Upper lobe of left lung (tissue), 6 donors: ENCODE measurements at regions not wholly inside any gene's neighbourhood (a gene's known extent, or its start where the extent isn't known, plus 50 kb on each side); places are given as distances from the start of the nearest gene placed in this dataset.

Source experiments
- ATAC-seq, 2 donors: fragments of 200-7000 bp; cut with Tn5 transposase; one replicate each; pipeline ENCODE4 v1.9.1; 2022; ENCODE audit warnings: mild to moderate bottlenecking in 2 of 2, moderate library complexity in 2 of 2; ENCODE audit not compliant: low FRiP score in 2 of 2
- DNase-seq, 2 donors: peaks; one replicate each; pipeline ENCODE4 v3.0.0-alpha.2; 2019 to 2020
- H3K27ac ChIP-seq, 4 donors: fragments of 200-600 bp; sonication (generic); one replicate each; pipeline ENCODE4 v1.5.1; 2016 to 2019
- H3K27me3 ChIP-seq, 4 donors: fragments of 200-600 bp; sonication (generic); one replicate each; pipeline ENCODE4 v1.5.1; 2017 to 2019
- H3K36me3 ChIP-seq, 4 donors: fragments of 200-600 bp; sonication (generic); one replicate each; pipeline ENCODE4 v1.5.1; 2016 to 2019
- H3K4me1 ChIP-seq, 4 donors: fragments of 200-600 bp; sonication (generic); one replicate each; pipeline ENCODE4 v1.5.1; 2018 to 2019
- H3K4me3 ChIP-seq, 4 donors: fragments of 200-600 bp; sonication (generic); one replicate each; pipeline ENCODE4 v1.5.1; 2017 to 2019; ENCODE audit warnings: mild to moderate bottlenecking in 2 of 4, moderate library complexity in 1 of 4
- H3K9me3 ChIP-seq, 4 donors: fragments of 200-600 bp; sonication (generic); one replicate each; pipeline ENCODE4 v1.5.1; 2018 to 2019
- CTCF ChIP-seq, 6 experiments: fragments of 450-650 bp in 4 of 6; fragments of 200-600 bp in 2 of 6; sonication (generic) in 2 of 6; IDR thresholded peaks; one replicate each; pipeline ENCODE4 v1.5.1; 2016 to 2019; ENCODE audit warnings: antibody characterized with exemption in 6 of 6
- EP300 ChIP-seq, 4 donors: sonication (generic); formaldehyde crosslinking; IDR thresholded peaks; one replicate each; pipeline ENCODE4 v1.5.1; 2017; ENCODE audit warnings: antibody characterized with exemption in 4 of 4, control low read depth in 2 of 4
- POLR2A ChIP-seq, 4 donors: fragments of 450-650 bp; IDR thresholded peaks; one replicate each; pipeline ENCODE4 v1.5.1; 2016 to 2017; ENCODE audit warnings: antibody characterized with exemption in 4 of 4, mild to moderate bottlenecking in 2 of 4
- POLR2AphosphoS5 ChIP-seq, 2 donors: sonication (generic); formaldehyde crosslinking; IDR thresholded peaks; one replicate each; pipeline ENCODE4 v1.5.1; 2017; ENCODE audit warnings: antibody characterized with exemption in 2 of 2
- WGBS, 2 donors: methylation state at CpG; one replicate each; pipeline ENCODE4 v1.1.5; 2017 to 2018; 5-methylcytosine and 5-hydroxymethylcytosine counted together
- donor health status: DM: no; HTN: no; CAD: no; lungs with moderate emphysema.
- donor health status: DM: no; HTN: yes; CAD: no; lungs with severe emphysema.

- Histone ChIP-seq H3K4me3 (no peak overlapping the region), H3K4me1 (no peaks in the 10 kb centered on the region), H3K27ac (no peak overlapping the region), H3K27me3 (no peaks in the 10 kb centered on the region), H3K36me3 (no peaks in the 10 kb centered on the region), H3K9me3 (peaks cover 0 to 3% (median 0%) of the 10 kb centered on the region in 4 donors)
- ATAC-seq: no peak
- WGBS, 2 donors: 73 to 76% methylated on average over 1 of the region's 1 CpG
- TF ChIP-seq EP300 (IDR thresholded peaks at IDR 0.05) (no peak), POLR2A (IDR thresholded peaks at IDR 0.05) (no peak)
- DNase-seq: no peak
Measured at GRCh38 chr3:94968519-94968918, 905.7 kb downstream of the NSUN3 start.

GRCh38 chr3:94972066-94972465 is 909.2 kb downstream of the NSUN3 start:
- Histone ChIP-seq H3K27me3 (no peaks in the 10 kb centered on the region), H3K36me3 (no peaks in the 10 kb centered on the region), H3K9me3 (peaks cover 0 to 7% (median 2%) of the 10 kb centered on the region in 4 donors), H3K4me1 (no peaks in the 10 kb centered on the region), H3K4me3 (no peak overlapping the region), H3K27ac (no peak overlapping the region)
- no peak for ATAC-seq
- 73 to 100% methylated on average over 1 of the region's 1 CpG for WGBS, 2 donors
- TF ChIP-seq CTCF (IDR thresholded peaks at IDR 0.05): no peak
- TF ChIP-seq EP300 (IDR thresholded peaks at IDR 0.05): no peak
- no peak for TF ChIP-seq POLR2A (IDR thresholded peaks at IDR 0.05)
- TF ChIP-seq POLR2AphosphoS5 (IDR thresholded peaks at IDR 0.05): no peak
- no peak for DNase-seq

- peaks cover 0 to 12% (median 2%) of the 10 kb centered on the region in 4 donors for H3K9me3 ChIP-seq
- DNase-seq (peak in 1 of 2 donors; percentile 41), ATAC-seq (peak in 1 of 2 donors; percentile 89)
- no peak overlapping the region for H3K27ac ChIP-seq
- 55 to 76% methylated on average over 1 of the region's 1 CpG for WGBS, 2 donors
- peaks cover 0 to 3% (median 0%) of the 10 kb centered on the region in 4 donors for H3K4me1 ChIP-seq
- H3K4me3 ChIP-seq: no peak overlapping the region
- H3K27me3 ChIP-seq: no peaks in the 10 kb centered on the region
- TF ChIP-seq POLR2AphosphoS5 (IDR thresholded peaks at IDR 0.05) (no peak), CTCF (IDR thresholded peaks at IDR 0.05) (no peak), EP300 (IDR thresholded peaks at IDR 0.05) (no peak), POLR2A (IDR thresholded peaks at IDR 0.05) (no peak)
- H3K36me3 ChIP-seq: no peaks in the 10 kb centered on the region
Measured at GRCh38 chr3:94978084-94978483, 915.2 kb downstream of the NSUN3 start.

- Histone ChIP-seq H3K4me3 (no peak overlapping the region), H3K9me3 (peaks cover 0 to 3% (median 0%) of the 10 kb centered on the region in 4 donors), H3K27me3 (no peaks in the 10 kb centered on the region), H3K4me1 (no peaks in the 10 kb centered on the region), H3K36me3 (no peaks in the 10 kb centered on the region), H3K27ac (no peak overlapping the region)
- DNase-seq (no peak), ATAC-seq (no peak)
- TF ChIP-seq CTCF (IDR thresholded peaks at IDR 0.05) (no peak), POLR2AphosphoS5 (IDR thresholded peaks at IDR 0.05) (no peak), POLR2A (IDR thresholded peaks at IDR 0.05) (no peak), EP300 (IDR thresholded peaks at IDR 0.05) (no peak)
- WGBS, 2 donors: 64 to 70% methylated on average over 2 of the region's 2 CpGs
Measured at GRCh38 chr3:94985778-94986177, 922.9 kb downstream of the NSUN3 start.

- DNase-seq (no peak), ATAC-seq (no peak)
- WGBS, 2 donors: 73 to 80% methylated on average over 4 of the region's 4 CpGs
- no peak for TF ChIP-seq EP300 (IDR thresholded peaks at IDR 0.05)
- no peak for TF ChIP-seq POLR2A (IDR thresholded peaks at IDR 0.05)
- no peak for TF ChIP-seq POLR2AphosphoS5 (IDR thresholded peaks at IDR 0.05)
- TF ChIP-seq CTCF (IDR thresholded peaks at IDR 0.05): no peak
- Histone ChIP-seq H3K4me1 (no peaks in the 10 kb centered on the region), H3K4me3 (no peak overlapping the region), H3K27me3 (no peaks in the 10 kb centered on the region), H3K36me3 (no peaks in the 10 kb centered on the region), H3K27ac (no peak overlapping the region), H3K9me3 (peaks cover 0 to 3% (median 0%) of the 10 kb centered on the region in 4 donors)
Measured at GRCh38 chr3:94990952-94991705, 928.3 kb downstream of the NSUN3 start.
